Colonic mucosa (tissue), 4 donors: ENCODE measurements at regions not wholly inside any gene's neighbourhood (a gene's known extent, or its start where the extent isn't known, plus 50 kb on each side); places are given as distances from the start of the nearest gene placed in this dataset.
"Not testable (repeated sequence)": the region's sequence is repeated elsewhere in the genome, so short reads cannot be mapped to it uniquely, and the experiment has no call there.

ENCODE experiments used
- DNase-seq: peaks from one replicate; pipeline ENCODE4 v3.0.0-alpha.2; 2020
- H3K27ac ChIP-seq: fragments of 200-600 bp; one replicate; pipeline ENCODE4 v1.8.0; 2021
- H3K27me3 ChIP-seq: fragments of 200-600 bp; one replicate; pipeline ENCODE4 v1.8.0; 2021
- H3K36me3 ChIP-seq: fragments of 200-600 bp; one replicate; pipeline ENCODE4 v1.8.0; 2021
- H3K4me1 ChIP-seq: fragments of 200-600 bp; one replicate; pipeline ENCODE4 v1.8.0; 2021; ENCODE audit warnings: mild to moderate bottlenecking
- H3K4me3 ChIP-seq: fragments of 200-600 bp; one replicate; pipeline ENCODE4 v1.8.0; 2021
- H3K9ac ChIP-seq, 2 donors: one replicate each; pipeline ENCODE4 v1.7.0; 2013; ENCODE audit warnings: control low read depth in 2 of 2, low read depth in 2 of 2, low read length in 2 of 2
- H3K9me3 ChIP-seq: fragments of 200-600 bp; one replicate; pipeline ENCODE4 v1.8.0; 2021
- intact Hi-C: fragments of 100-400 bp; cut with DNase I; formaldehyde crosslinking; loops from one replicate; pipeline ENCODE4 v1.14.1; 2022
- TF ChIP-seq, protein P1 (sequence below): fragments of 200-600 bp; IDR thresholded peaks from one replicate; pipeline ENCODE4 v1.8.0; 2022; ENCODE audit warnings: antibody characterized with exemption, mild to moderate bottlenecking
- donor health status: healthy.
- donor health status: DM: no; HTN: no; CAD: no.
- donor health status: DM: no; HTN: no; CAD: no.

DNA sequence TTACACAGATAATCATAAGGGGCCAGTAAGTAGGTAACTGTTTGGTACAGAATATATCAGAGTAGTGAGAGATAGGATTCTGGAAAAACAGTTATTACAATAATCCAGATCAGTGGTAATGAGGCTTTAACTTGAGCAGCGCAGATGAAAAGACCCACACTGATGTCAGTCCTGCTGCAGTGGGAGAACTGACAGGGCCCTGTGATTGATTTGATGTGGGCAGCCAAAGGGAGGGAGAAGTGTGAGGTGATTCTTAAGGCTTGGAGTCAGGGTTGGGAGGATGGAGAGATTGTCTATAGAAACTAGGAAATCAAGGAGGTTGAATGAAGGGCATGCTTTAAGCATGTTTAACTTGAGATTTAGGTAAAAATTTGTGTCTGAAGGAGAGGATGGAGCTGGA lies 161.4 kb downstream of the VSIG4 start:
- H3K4me1 ChIP-seq, result no peaks in the 10 kb centered on the region
- no peak overlapping the region for H3K27ac ChIP-seq
- H3K9me3 ChIP-seq, result no peaks in the 10 kb centered on the region
- no peaks in the 10 kb centered on the region for H3K27me3 ChIP-seq
- H3K4me3 ChIP-seq, result no peak overlapping the region
- DNase-seq, result no peak
- H3K9ac ChIP-seq, result no peak overlapping the region
- TF ChIP-seq, protein P1, sequence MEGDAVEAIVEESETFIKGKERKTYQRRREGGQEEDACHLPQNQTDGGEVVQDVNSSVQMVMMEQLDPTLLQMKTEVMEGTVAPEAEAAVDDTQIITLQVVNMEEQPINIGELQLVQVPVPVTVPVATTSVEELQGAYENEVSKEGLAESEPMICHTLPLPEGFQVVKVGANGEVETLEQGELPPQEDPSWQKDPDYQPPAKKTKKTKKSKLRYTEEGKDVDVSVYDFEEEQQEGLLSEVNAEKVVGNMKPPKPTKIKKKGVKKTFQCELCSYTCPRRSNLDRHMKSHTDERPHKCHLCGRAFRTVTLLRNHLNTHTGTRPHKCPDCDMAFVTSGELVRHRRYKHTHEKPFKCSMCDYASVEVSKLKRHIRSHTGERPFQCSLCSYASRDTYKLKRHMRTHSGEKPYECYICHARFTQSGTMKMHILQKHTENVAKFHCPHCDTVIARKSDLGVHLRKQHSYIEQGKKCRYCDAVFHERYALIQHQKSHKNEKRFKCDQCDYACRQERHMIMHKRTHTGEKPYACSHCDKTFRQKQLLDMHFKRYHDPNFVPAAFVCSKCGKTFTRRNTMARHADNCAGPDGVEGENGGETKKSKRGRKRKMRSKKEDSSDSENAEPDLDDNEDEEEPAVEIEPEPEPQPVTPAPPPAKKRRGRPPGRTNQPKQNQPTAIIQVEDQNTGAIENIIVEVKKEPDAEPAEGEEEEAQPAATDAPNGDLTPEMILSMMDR, result no peak
- intact Hi-C loops, result no loop called here
- H3K36me3 ChIP-seq, result no peaks in the 10 kb centered on the region

- Histone ChIP-seq H3K9ac (no peak overlapping the region), H3K9me3 (no peaks in the 10 kb centered on the region), H3K4me1 (no peaks in the 10 kb centered on the region), H3K4me3 (no peak overlapping the region), H3K27me3 (no peaks in the 10 kb centered on the region), H3K27ac (no peak overlapping the region), H3K36me3 (no peaks in the 10 kb centered on the region)
- DNase-seq, result no peak
- intact Hi-C loops, result no loop called here
- TF ChIP-seq, protein P1, result no peak
Observed at GRCh38 chrX:65877953-65878352, 161.9 kb downstream of the VSIG4 start.

GRCh38 chrX:65875614-65876013 lies 164.3 kb downstream of the VSIG4 start:
- intact Hi-C loops, H3K36me3 ChIP-seq, DNase-seq, H3K4me1 ChIP-seq, H3K9ac ChIP-seq, H3K27me3 ChIP-seq, H3K4me3 ChIP-seq, H3K27ac ChIP-seq, H3K9me3 ChIP-seq: not testable (repeated sequence)

DNA sequence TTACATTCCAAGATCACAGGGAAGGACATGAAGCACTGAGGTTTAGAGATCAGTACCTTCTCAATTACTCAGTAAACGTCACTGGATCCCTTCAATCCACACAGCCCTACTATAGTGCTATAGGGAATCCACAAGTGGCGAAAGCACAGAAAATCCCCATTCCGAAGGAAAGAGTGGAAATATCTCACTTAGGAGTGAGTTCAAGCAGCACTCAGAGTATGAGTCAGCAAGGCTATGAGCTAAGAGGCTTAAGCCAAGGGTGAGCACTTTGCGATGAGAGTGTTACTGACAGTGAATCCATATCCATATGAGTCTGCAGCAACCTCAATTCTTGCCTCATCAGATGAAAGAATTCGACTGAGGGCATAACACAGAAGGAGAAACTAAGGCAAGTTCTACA lies 165.1 kb downstream of the VSIG4 start:
- H3K36me3 ChIP-seq, result no peaks in the 10 kb centered on the region
- DNase-seq, result no peak

GRCh38 chrX:65874110-65874509 lies 165.8 kb downstream of the VSIG4 start:
- no peak for DNase-seq
- intact Hi-C loops, result no loop called here
- Histone ChIP-seq H3K27ac (no peak overlapping the region), H3K4me1 (no peaks in the 10 kb centered on the region), H3K4me3 (no peak overlapping the region), H3K9me3 (no peaks in the 10 kb centered on the region), H3K9ac (no peak overlapping the region), H3K27me3 (no peaks in the 10 kb centered on the region), H3K36me3 (no peaks in the 10 kb centered on the region)
- TF ChIP-seq, protein P1, result no peak

More for the DNA sequence above, 165.1 kb downstream of the VSIG4 start:
- Histone ChIP-seq H3K27me3 (no peaks in the 10 kb centered on the region), H3K9me3 (no peaks in the 10 kb centered on the region), H3K4me3 (no peak overlapping the region), H3K4me1 (no peaks in the 10 kb centered on the region), H3K27ac (no peak overlapping the region), H3K9ac (no peak overlapping the region)
- intact Hi-C loops, result no loop called here
- TF ChIP-seq, protein P1, result no peak

GRCh38 chrX:65873385-65873784 lies 166.5 kb downstream of the VSIG4 start:
- TF ChIP-seq, protein P1, result no peak
- Histone ChIP-seq H3K27ac (no peak overlapping the region), H3K9me3 (no peaks in the 10 kb centered on the region), H3K36me3 (no peaks in the 10 kb centered on the region), H3K4me1 (no peaks in the 10 kb centered on the region), H3K4me3 (no peak overlapping the region), H3K27me3 (no peaks in the 10 kb centered on the region), H3K9ac (no peak overlapping the region)
- intact Hi-C loops, result no loop called here
- no peak for DNase-seq
